ENCODE measurements at regions not wholly inside any gene's neighbourhood (a gene's known extent, or its start where the extent isn't known, plus 50 kb on each side); places are given as distances from the start of the nearest gene placed in this dataset.

DNA sequence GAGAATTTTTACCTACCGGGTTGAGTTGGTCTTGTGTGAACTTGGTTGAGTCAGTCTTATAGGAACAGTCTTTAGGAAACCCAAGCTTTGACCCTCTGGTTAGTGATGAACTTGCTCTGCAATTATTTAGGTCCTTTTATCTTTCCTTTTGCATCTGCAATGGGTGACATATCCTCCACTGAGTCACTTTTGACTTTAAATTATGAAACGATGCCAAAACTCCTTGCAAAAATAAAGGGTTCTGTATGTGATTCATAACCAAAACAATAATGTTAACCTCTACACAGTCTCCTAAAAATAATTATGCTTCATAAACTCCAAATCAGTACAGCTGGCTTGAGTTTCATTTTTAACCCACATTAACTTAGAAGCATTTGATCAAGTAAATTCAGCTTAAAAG, 979.4 kb downstream of the GALC start (continued):
- TF ChIP-seq, protein P1, sequence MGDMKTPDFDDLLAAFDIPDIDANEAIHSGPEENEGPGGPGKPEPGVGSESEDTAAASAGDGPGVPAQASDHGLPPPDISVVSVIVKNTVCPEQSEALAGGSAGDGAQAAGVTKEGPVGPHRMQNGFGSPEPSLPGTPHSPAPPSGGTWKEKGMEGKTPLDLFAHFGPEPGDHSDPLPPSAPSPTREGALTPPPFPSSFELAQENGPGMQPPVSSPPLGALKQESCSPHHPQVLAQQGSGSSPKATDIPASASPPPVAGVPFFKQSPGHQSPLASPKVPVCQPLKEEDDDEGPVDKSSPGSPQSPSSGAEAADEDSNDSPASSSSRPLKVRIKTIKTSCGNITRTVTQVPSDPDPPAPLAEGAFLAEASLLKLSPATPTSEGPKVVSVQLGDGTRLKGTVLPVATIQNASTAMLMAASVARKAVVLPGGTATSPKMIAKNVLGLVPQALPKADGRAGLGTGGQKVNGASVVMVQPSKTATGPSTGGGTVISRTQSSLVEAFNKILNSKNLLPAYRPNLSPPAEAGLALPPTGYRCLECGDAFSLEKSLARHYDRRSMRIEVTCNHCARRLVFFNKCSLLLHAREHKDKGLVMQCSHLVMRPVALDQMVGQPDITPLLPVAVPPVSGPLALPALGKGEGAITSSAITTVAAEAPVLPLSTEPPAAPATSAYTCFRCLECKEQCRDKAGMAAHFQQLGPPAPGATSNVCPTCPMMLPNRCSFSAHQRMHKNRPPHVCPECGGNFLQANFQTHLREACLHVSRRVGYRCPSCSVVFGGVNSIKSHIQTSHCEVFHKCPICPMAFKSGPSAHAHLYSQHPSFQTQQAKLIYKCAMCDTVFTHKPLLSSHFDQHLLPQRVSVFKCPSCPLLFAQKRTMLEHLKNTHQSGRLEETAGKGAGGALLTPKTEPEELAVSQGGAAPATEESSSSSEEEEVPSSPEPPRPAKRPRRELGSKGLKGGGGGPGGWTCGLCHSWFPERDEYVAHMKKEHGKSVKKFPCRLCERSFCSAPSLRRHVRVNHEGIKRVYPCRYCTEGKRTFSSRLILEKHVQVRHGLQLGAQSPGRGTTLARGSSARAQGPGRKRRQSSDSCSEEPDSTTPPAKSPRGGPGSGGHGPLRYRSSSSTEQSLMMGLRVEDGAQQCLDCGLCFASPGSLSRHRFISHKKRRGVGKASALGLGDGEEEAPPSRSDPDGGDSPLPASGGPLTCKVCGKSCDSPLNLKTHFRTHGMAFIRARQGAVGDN (IDR thresholded peaks at IDR 0.05) = no peak
- TF ChIP-seq RELA (IDR thresholded peaks at IDR 0.05; ENCODE audit: borderline replicate concordance, partially characterized antibody) (no peak), POLR2AphosphoS5 (IDR thresholded peaks at IDR 0.05; ENCODE audit: low read length) (no peak), NRF1 (conservative IDR thresholded peaks at IDR 0.05; ENCODE audit: low read depth, low read length) (no peak)
- TF ChIP-seq, protein P2, sequence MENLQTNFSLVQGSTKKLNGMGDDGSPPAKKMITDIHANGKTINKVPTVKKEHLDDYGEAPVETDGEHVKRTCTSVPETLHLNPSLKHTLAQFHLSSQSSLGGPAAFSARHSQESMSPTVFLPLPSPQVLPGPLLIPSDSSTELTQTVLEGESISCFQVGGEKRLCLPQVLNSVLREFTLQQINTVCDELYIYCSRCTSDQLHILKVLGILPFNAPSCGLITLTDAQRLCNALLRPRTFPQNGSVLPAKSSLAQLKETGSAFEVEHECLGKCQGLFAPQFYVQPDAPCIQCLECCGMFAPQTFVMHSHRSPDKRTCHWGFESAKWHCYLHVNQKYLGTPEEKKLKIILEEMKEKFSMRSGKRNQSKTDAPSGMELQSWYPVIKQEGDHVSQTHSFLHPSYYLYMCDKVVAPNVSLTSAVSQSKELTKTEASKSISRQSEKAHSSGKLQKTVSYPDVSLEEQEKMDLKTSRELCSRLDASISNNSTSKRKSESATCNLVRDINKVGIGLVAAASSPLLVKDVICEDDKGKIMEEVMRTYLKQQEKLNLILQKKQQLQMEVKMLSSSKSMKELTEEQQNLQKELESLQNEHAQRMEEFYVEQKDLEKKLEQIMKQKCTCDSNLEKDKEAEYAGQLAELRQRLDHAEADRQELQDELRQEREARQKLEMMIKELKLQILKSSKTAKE (IDR thresholded peaks at IDR 0.05; ENCODE audit: low read depth, poor library complexity, severe bottlenecking) = no peak
- TF ChIP-seq, protein P3, sequence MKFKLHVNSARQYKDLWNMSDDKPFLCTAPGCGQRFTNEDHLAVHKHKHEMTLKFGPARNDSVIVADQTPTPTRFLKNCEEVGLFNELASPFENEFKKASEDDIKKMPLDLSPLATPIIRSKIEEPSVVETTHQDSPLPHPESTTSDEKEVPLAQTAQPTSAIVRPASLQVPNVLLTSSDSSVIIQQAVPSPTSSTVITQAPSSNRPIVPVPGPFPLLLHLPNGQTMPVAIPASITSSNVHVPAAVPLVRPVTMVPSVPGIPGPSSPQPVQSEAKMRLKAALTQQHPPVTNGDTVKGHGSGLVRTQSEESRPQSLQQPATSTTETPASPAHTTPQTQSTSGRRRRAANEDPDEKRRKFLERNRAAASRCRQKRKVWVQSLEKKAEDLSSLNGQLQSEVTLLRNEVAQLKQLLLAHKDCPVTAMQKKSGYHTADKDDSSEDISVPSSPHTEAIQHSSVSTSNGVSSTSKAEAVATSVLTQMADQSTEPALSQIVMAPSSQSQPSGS (IDR thresholded peaks at IDR 0.05; ENCODE audit: low read length) = no peak
